HG03095 (cell line): ENCODE measurements at regions not wholly inside any gene's neighbourhood (a gene's known extent, or its start where the extent isn't known, plus 50 kb on each side); places are given as distances from the start of the nearest gene placed in this dataset.
"Not testable (repeated sequence)": the region's sequence is repeated elsewhere in the genome, so short reads cannot be mapped to it uniquely, and the experiment has no call there.

Experiments used
- ATAC-seq: cut with Tn5 transposase; IDR thresholded peaks from one replicate; pipeline ENCODE4 v1.9.1; 2021; ENCODE audit warnings: moderate library complexity; ENCODE audit not compliant: unreplicated experiment

DNA sequence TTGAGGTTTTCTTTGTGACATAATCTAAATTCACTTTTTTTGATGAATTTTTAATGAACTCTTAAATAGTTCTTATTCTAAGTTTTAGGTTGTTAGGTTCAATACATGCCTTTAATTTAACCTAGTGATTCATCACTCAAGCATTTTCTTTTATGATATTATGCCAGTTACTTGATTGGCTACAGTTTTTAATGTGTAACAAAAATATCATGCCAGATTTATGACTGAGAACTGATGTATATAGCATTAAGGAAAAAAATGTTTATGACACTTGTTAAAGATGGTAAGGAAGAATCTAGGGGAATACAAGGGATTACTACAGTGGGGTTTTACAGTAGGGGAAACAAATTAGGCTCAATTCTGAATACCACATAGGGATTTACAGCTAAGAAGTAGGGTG is 103.1 kb downstream of the VGLL3 start:
- no peak for ATAC-seq

DNA sequence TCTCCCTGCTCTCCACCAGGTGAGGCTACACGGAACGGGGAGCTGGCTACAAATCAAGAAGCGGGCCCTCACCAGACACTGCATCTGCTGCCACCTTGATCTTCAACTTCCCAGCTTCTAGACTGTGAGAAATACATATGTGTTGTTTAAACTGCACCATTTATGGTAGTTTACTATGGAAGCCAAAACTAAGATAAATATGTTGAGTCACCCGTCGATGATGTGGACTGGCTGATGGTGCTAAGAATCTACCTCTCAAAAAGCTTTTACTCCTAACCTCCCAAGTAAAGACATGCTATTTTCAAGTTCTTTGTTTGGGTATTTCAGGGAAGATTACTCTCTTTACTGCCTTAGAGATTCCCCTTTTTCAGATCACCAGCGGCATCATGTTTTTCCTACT is 110.9 kb downstream of the VGLL3 start:
- no peak for ATAC-seq

DNA sequence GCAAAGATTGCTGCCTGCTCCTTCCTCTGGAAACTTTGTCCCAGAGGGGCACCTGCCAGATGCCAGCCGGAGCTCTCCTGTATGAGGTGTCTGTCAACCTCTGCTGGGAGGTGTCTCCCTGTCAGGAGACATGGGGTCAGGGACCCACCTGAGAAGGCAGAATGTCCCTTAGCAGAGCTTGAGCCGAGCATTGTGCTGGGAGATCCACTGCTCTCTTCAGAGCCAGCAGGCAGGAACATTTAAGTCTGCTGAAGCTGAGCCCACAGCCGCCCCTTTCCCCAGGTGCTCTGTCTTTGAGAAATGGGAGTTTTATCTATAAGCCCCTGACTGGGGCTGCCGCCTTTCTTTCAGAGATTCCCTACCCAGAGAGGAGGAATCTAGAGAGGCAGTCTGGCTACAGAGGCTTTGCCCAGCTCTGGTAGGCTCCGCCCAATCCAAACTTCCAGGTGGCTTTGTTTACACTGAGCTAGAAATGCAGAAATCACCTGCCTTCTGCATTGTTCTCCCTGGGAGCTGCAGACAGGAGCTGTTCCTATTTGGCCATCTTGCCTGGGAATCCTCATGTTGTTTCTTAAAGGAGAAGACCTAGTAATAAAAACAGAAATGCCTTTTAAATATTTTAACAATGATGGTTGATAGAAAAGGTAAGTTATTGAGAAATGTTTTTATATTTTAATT is 114.3 kb downstream of the VGLL3 start:
- ATAC-seq = not testable (repeated sequence)

DNA sequence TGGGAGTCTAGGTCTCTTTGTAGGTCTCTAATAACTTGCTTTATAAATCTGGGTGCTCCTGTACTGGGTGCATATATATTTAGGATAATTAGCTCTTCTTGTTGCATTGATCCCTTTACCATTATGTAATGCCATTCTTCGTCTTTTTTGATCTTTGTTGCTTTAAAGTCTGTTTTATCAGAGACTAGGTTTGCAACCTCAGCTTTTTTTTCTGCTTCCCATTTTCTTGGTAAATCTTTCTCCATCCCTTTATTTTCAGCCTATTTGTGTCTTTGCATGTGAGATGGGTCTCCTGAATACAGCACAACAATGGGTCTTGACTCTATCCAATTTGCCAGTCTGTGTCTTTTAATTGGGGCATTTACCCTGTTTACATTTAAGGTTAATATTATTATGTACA is 116.2 kb downstream of the VGLL3 start:
- ATAC-seq = not testable (repeated sequence)

DNA sequence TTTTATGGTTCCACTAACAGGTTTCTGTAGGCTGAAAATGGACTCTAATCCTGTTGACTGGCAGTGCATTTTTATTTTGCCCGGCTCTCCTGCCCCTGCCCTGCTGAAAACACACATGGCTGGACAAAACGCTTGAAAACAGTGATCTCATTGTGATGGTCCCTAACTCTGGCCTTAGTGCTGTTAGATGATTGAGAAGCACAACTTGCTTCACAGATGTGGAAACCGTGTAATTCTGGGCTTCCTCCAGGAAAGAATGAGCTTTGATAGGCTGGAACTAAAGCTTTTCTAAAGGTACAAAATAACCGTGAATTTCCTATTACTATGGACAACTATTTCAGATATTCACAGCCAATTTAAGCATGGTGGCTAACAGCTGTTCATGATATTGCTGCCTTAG is 121.4 kb downstream of the VGLL3 start:
- no peak for ATAC-seq

DNA sequence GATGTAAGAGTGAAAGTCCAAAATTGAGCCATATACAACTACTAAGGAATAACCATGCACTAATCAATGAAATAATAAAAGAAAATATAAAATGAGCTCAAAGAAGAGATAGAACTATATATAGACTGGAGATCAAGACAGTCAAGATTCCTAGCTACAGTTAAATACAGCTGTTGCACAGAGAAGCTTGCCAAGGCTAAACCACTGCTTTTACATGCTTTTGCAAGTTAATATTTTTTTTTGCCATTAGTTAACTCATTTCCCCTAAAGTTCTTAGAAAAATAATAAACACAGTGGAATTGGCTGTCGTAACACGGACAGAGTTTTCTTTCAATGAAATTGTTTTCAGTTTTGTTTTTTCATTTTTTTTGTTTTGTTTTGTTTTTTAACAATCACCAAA is 123.0 kb downstream of the VGLL3 start:
- ATAC-seq = no peak

DNA sequence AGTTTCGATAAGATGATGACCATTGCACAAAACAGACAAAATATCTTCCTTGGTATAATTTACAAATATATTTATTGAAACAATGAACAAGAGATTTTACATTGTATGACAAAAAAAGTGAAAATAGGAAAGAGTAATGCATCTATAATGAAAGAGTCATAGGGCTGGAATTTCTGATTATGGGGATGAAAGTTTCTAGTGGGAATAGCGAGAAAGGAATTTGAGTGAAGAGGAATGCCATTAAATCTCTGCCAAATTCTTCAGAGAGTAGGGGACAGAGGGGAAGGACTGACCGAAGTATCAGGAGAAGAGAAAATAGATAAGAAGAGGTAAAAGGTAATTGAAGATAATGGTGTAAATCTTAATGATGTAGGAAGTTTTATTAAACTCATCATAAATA is 125.4 kb downstream of the VGLL3 start:
- no peak for ATAC-seq

DNA sequence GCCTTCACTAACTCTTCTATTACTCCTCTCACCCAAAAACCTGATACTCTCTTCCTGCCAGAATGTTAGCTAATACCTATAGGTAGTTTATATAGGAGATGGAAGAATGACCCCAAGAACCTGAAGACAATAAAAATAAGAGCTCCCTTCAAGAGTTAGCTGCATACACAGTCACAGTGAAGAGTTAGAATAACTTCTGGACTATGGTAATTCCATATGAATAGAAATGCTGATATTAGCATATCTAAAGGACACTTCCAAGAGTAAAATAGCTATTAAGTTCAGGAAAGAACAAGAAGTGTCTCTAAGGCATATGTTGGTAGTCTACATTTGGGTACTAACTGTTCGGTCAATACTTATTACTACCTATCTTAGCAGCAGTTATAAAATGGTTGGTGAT is 134.2 kb downstream of the VGLL3 start:
- ATAC-seq = no peak

DNA sequence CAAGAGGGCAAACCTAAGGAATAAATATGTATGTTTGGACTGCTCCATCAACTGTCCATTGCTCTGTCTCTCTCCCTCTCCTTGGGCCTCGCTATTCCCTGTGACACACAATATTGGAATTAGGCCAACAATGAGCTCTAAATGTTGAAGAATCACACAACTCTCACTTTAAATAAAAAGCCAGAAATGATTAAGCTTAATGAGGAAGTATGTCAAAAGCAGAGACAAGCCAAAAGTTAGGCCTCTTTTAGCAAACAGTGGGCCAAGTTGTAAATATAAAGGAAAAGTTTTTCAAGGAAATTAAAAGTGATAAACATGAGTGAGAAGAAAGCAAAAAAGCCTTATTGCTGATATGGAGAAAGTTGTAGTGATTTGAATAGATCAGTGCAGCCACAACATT is 141.0 kb downstream of the VGLL3 start:
- ATAC-seq = no peak

DNA sequence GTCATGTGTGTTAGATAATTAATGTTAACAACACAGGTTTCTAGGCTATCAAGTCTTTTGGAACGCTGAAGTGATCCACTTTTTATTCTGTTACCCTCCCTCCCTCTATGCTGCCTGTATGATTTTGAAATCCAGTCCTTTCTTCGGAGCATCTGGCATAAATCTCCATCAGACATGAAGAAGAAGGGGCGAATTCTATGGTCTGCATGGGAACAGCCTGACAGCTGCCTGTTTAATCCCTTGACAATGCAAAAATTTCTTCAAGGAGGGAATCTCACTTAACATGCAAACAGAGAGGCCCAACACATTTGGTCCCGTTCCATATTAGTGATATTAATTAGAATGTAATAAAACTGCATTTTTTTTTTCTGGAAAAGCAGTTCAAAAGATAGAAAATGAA is 145.2 kb downstream of the VGLL3 start:
- no peak for ATAC-seq

DNA sequence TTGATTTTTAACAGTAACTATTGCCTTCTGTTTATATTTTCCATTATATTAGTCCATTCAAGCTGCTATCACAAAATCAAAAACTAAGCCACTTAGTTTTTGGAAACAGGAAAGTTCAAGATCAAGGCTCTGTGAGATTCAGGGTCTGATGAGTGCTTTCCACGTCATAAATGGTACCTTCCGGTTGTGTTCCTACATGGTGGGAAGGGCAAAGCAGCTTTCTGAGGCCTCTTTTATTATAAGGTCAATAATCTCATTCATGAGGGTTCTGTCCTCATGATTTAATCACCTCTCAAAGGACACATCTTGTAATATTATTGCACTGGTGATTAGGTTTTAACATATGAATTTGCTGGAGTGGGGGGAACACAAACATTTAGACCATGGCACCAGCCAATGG is 152.0 kb downstream of the VGLL3 start:
- no peak for ATAC-seq

DNA sequence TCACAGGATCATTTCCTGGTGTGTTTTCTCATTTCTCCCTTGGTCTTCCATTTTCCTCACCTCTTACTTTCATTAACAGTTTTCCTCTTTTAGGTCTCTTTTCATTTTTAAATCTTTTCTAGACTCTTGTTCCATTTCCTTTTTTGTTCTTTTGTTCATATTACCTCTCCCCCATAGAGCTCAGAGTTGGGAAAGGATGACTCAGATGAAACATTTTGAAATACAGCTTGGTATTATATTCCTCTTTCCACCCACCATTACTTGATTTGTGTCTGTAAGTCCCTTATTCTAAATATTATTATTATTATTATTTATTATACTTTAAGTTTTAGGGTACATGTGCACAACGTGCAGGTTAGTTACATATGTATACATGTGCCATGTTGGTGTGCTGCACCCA is 153.1 kb downstream of the VGLL3 start:
- ATAC-seq = no peak

DNA sequence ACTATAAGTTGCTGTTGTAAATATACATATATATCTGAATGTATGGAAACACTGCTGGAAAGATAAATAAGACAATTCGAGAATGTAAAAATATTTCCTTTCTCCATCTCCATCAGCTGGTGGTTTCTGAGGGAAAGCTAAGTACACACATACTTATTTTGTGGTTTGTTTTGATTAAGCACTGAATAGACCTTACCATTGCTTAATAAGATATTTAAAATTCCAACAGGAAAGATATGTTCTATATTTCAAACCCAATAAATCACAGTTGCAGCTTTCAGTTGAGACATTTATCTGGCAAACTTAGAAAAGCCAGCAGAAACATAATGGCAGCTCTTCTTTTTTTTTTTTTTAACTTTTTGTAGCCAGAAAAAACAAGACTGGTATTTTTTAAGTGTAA is 160.4 kb downstream of the VGLL3 start:
- no peak for ATAC-seq

DNA sequence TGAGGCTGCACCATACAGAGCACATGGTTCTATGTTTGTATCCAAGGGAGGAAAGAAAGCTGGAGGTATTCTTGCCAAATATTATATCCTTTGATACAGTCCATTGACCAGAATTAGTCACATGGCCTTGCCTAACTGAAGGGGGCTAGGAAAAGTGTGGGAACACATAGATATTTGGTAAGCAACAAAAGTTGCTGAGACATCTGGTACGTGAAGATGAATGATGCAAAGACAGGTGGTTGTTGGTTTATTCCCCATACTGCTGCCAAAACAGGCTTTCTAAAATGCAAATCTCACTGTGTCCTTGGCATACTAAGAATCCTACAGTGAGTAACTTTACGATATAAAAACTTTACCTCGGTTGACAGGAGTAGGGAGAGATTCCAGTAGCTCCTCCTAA is 162.2 kb downstream of the VGLL3 start:
- ATAC-seq = no peak

DNA sequence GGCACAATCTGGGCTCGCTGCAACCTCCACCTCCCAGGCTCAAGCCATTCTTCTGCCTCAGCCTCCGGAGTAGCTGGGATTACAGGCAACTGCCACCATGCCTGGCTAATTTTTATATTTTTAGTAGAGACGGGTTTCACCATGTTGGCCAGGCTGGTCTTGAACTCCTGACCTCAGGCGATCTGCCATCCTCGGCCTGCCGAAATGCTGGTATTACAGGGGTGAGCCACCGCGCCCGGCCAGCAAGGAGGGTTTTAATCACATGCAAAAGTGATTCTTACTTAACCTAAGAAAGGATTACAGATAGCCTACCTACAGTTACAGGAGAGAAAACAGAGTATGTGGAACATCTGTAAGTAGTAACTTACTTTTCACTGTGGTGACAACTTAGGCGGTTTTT is 163.4 kb downstream of the VGLL3 start:
- ATAC-seq = not testable (repeated sequence)

DNA sequence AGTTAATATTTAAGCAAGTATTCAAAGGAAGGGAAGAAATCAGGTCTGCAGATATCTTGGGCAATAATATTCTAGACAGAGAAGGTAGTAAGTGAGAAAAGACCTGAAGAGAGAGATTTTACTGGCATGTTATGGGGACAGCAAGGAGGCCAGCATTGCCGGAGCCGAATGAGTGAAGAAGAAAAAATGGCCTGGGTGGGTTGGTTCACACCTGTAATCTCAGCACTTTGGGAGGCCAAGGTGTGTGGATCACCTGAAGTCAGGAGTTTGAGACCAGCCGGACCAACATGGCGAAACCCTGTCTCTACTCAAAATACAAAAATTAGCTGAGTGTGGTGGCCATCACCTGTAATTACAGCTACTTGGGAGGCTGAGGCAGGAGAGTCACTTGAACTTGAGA is 164.7 kb downstream of the VGLL3 start:
- ATAC-seq = no peak

DNA sequence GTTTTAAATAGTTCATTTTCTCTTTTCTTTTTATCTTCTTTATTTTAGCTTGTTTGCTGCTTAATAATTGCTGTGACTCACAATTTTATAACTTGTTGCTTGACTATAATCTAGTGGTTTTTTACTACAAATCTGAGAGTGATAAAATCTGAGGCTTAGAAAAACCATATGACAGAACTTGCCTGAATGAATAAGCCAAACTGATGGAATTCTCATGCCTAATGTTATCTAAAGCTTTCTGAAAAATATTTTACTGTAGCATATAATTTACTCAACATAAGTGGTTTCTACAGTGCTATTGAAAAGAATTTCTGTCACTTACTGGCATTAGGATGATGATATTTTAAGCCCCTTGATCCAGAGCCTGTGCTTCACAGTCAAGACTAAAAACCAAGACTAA is 175.1 kb downstream of the VGLL3 start:
- no peak for ATAC-seq

DNA sequence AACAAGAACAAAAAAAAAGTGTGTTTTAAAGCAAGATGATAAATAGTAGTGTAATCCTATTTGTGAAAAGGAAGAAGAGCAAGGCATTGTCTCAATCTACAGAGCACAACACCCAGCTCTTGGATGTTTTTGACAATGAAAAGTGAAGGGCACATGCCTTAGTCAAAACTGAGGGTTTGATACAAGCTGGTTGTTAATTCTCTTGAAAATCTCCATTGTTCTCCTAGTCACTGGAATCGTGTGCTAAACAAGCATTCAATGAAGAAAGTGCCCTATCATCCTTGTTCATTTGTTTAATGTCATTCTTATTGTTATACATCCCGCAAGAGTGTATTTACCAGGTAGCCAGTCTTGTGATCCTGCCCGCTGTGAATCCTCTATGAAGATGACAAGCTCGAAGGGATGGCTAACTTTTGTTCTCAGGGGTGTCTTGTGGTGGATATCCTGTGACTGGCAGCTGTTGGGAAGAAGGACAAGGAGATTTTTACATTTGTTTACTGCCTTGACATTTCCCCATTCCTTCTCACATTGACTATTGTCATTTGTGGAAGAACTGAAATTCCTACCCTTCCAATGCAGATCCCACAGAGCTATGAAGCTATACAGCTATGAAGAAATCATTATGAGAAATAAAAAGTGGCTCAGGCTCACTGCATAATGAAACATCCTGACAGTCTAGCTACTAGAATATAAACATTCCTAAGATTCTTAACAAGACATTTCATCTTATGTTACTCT is 175.9 kb downstream of the VGLL3 start:
- ATAC-seq = no peak

DNA sequence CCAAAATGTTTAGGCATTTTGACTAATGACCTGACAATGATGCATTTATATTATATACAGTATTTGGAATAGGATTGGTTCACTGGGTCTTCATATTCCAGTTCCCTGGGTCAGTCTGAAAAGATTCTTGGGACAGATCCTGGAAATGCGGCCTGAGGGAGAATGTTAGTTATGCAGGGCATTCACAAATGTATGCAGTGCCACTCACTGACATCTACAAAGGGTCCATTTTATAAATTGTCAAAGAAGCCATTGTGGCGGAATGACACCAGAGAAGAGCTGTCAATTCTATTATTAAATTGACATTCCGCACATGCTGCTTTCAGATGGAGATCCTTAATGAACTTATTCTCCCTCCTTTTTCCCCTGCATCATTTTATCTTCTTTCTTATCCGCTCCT is 176.6 kb downstream of the VGLL3 start:
- ATAC-seq = no peak

DNA sequence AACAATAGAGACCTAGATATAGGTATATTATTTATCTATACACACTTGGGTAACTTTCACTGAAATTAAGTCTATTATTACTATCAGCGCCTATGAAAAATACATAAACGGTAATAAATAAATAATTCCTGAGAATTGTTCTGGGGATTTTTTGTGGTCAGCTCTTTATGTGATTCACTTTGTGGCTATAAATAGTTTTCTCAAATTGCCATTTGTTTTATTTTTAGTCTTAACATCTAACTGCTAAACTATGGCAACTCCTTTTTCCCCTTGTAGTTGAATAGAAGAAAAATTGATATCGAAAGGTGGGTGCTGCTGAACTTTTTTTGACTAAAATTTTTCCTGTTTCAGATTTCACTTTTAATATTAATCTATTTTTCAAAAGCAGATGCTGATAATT is 189.0 kb downstream of the VGLL3 start:
- ATAC-seq = no peak

DNA sequence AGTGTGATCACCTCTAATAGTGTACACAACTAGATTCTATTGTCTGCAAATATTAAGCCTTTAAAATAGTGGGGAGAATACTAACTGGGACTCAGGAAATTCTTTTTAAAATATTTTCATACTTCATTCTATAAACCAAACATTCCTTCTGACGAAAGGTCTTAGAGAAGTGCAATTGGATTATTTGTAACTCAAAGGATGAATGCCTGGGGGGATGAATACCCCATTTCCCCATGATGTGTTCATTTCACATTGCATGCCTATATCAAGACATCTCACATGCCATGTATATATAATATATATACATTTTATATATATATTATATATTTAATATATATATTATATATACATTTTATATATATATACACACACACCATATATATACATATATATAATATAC is 189.9 kb downstream of the VGLL3 start:
- ATAC-seq = no peak

DNA sequence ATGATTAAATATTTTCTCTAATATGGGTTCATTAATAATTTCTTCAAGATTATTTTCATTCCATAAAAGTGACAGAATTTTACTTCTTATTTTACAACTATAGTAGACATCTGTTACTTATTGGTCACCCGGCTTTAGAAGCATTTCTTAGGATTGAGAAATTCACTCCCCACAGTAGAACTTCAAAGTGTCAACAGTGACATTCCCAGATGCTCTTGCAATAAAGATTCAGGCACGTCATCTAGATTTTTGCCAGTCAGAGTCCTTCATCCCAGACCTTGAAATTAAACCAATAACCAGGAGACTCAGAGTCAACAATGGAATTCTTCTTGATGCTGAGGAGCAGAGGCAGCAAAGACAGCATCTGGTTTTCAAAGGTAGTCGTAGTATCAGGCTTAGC is 190.8 kb downstream of the VGLL3 start:
- no peak for ATAC-seq

DNA sequence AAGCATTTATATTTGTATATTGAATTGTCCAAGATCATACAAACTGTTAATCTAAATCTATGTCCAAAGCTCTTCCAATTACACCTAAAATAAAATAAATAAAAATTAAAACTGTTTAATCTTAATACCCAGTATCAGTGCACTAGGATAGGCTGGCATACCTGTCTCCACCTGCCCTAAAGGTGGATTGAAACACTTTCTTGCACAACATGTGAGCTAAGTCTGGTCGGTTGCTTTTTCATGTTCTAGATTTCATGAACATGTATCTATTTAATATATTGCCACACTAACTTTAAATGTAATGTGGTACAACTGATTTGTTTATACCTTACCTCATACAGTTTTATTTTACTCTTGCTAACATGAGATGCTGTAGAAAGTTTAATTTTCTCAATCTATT is 193.0 kb downstream of the VGLL3 start:
- ATAC-seq = no peak
